ENCODE measurements at regions not wholly inside any gene's neighbourhood (a gene's known extent, or its start where the extent isn't known, plus 50 kb on each side); places are given as distances from the start of the nearest gene placed in this dataset.

GRCh38 chr3:163138258-163138657 lies 1641.7 kb downstream of the OTOL1 start:
- FAIRE-seq: no peak
- DNase-seq (ENCODE audit: insufficient read length, low spot score): no peak

- no peak for DNase-seq (ENCODE audit: insufficient read length, low spot score)
- FAIRE-seq: no peak
Observed at GRCh38 chr3:163132111-163132510, 1635.5 kb downstream of the OTOL1 start.

GRCh38 chr3:163129287-163129686 lies 1632.7 kb downstream of the OTOL1 start:
- FAIRE-seq: no peak
- DNase-seq (ENCODE audit: insufficient read length, low spot score): no peak

- DNase-seq (ENCODE audit: insufficient read length, low spot score): no peak
- FAIRE-seq: no peak
Observed at GRCh38 chr3:163126115-163126514, 1629.5 kb downstream of the OTOL1 start.
